Stomach (tissue), 8 donors: ENCODE measurements at regions not wholly inside any gene's neighbourhood (a gene's known extent, or its start where the extent isn't known, plus 50 kb on each side); places are given as distances from the start of the nearest gene placed in this dataset.

Experiments used
- DNase-seq, 2 donors: peaks; one replicate each; pipeline versions ENCODE4 v3.0.0 to v3.0.0-alpha.2; 2013 to 2019
- H3K27ac ChIP-seq, 5 donors: fragments of 200-600 bp in 4 of 5; sonication (generic) in 4 of 5; one replicate each; pipeline ENCODE4 v1.5.1; 2013 to 2019; ENCODE audit warnings: mild to moderate bottlenecking in 1 of 5, moderate library complexity in 1 of 5
- H3K27me3 ChIP-seq, 3 donors: fragments of 200-600 bp; sonication (generic); one replicate each; pipeline ENCODE4 v1.5.1; 2017 to 2019; ENCODE audit warnings: mixed run types in 1 of 3
- H3K36me3 ChIP-seq, 4 donors: fragments of 200-600 bp; sonication (generic); 1 replicate in 3 of 4; 2 replicates in 1 of 4; pipeline ENCODE4 v1.5.1; 2016 to 2019
- H3K4me1 ChIP-seq, 4 donors: fragments of 200-600 bp; sonication (generic); one replicate each; pipeline ENCODE4 v1.5.1; 2016 to 2019
- H3K4me3 ChIP-seq, 4 donors: fragments of 200-600 bp; sonication (generic) in 3 of 4; one replicate each; pipeline ENCODE4 v1.5.1; 2016 to 2019; ENCODE audit warnings: mild to moderate bottlenecking in 1 of 4
- H3K9me3 ChIP-seq, 4 donors: fragments of 200-600 bp; sonication (generic); one replicate each; pipeline ENCODE4 v1.5.1; 2016 to 2019
- CTCF ChIP-seq, 7 experiments: fragments of 450-650 bp in 4 of 7; fragments of 200-600 bp in 3 of 7; sonication (generic) in 3 of 7; IDR thresholded peaks; one replicate each; pipeline ENCODE4 v1.5.1; 2016 to 2019; ENCODE audit warnings: antibody characterized with exemption in 7 of 7, control low read depth in 2 of 7, mild to moderate bottlenecking in 1 of 7
- EP300 ChIP-seq: sonication (generic); formaldehyde crosslinking; IDR thresholded peaks from one replicate; pipeline ENCODE4 v1.6.1; 2017; ENCODE audit warnings: antibody characterized with exemption
- POLR2A ChIP-seq, 4 donors: fragments of 450-650 bp; IDR thresholded peaks; one replicate each; pipeline ENCODE4 v1.6.1; 2016; ENCODE audit warnings: antibody characterized with exemption in 4 of 4, control low read depth in 2 of 4, mild to moderate bottlenecking in 1 of 4, moderate library complexity in 1 of 4
- POLR2AphosphoS5 ChIP-seq, 3 donors: sonication (generic); formaldehyde crosslinking; IDR thresholded peaks; one replicate each; pipeline ENCODE4 v1.6.1; 2016; ENCODE audit warnings: antibody characterized with exemption in 3 of 3
- WGBS, 5 donors: extraction: QIAGEN DNeasy Blood & Tissue Kit in 3 of 5; methylation state at CpG; one replicate each; pipeline versions ENCODE4 v1.1.5 to v1.1.7; 2013 to 2018; 5-methylcytosine and 5-hydroxymethylcytosine counted together
- intact Hi-C: fragments of 100-400 bp; cut with DNase I; formaldehyde crosslinking; loops from one replicate; pipeline ENCODE4 v1.15.1; 2023; ENCODE audit warnings: low total_unique reads
- donor health status: healthy with polysubstance abuse.
- donor health status: Bipolar disorder and iron deficiency.
- donor health status: healthy.

GRCh38 chr20:37602634-37603033, 75.0 kb upstream of the BLCAP start:
- TF ChIP-seq CTCF (IDR thresholded peaks at IDR 0.05) (no peak), EP300 (no peak), POLR2A (IDR thresholded peaks at IDR 0.05) (no peak), POLR2AphosphoS5 (IDR thresholded peaks at IDR 0.05) (no peak)
- no peaks in the 10 kb centered on the region for H3K36me3 ChIP-seq
- H3K4me3 ChIP-seq = no peak overlapping the region
- no peaks in the 10 kb centered on the region for H3K9me3 ChIP-seq
- no peak for DNase-seq
- 69 to 76% (median 74%) methylated on average over 6 of the region's 6 CpGs for WGBS, 5 donors
- peaks cover 4 to 38% (median 12%) of the 10 kb centered on the region in 3 donors for H3K27me3 ChIP-seq
- intact Hi-C loops = no loop called here
- peaks cover 0 to 8% (median 3%) of the 10 kb centered on the region in 4 donors for H3K4me1 ChIP-seq
- H3K27ac ChIP-seq = no peak overlapping the region

GRCh38 chr20:37600486-37600885, 72.8 kb upstream of the BLCAP start:
- DNase-seq = no peak
- Histone ChIP-seq H3K27ac (no peak overlapping the region), H3K4me3 (no peak overlapping the region), H3K27me3 (peaks cover 4 to 40% (median 17%) of the 10 kb centered on the region in 3 donors), H3K9me3 (no peaks in the 10 kb centered on the region), H3K36me3 (no peaks in the 10 kb centered on the region), H3K4me1 (peaks cover 0 to 10% (median 3%) of the 10 kb centered on the region in 4 donors)
- intact Hi-C loops = no loop called here
- TF ChIP-seq EP300 (no peak), POLR2A (IDR thresholded peaks at IDR 0.05) (no peak), CTCF (IDR thresholded peaks at IDR 0.05) (no peak), POLR2AphosphoS5 (IDR thresholded peaks at IDR 0.05) (no peak)
- WGBS, 5 donors = 57 to 84% (median 65%) methylated on average over 3 of the region's 3 CpGs

GRCh38 chr20:37598575-37599342, 71.1 kb upstream of the BLCAP start:
- Histone ChIP-seq H3K36me3 (no peaks in the 10 kb centered on the region), H3K27me3 (peaks cover 4 to 42% (median 17%) of the 10 kb centered on the region in 3 donors), H3K4me3 (no peak overlapping the region), H3K27ac (no peak overlapping the region), H3K9me3 (no peaks in the 10 kb centered on the region), H3K4me1 (peaks cover 0 to 10% (median 6%) of the 10 kb centered on the region in 4 donors)
- 33 to 45% (median 41%) methylated on average over 10 of the region's 10 CpGs for WGBS, 5 donors
- TF ChIP-seq POLR2A (IDR thresholded peaks at IDR 0.05) (no peak), POLR2AphosphoS5 (IDR thresholded peaks at IDR 0.05) (no peak), CTCF (IDR thresholded peaks at IDR 0.05) (no peak), EP300 (no peak)
- DNase-seq = peak in 1 of 2 donors; percentile 19
- intact Hi-C loops = no loop called here

GRCh38 chr20:37598100-37598543, 70.4 kb upstream of the BLCAP start:
- 3 to 19% (median 7%) methylated on average over 15 to 24 of the region's 24 CpGs for WGBS, 5 donors
- DNase-seq = peak in 1 of 2 donors; percentile 76
- no peak overlapping the region for H3K4me3 ChIP-seq
- no peaks in the 10 kb centered on the region for H3K36me3 ChIP-seq
- intact Hi-C loops = no loop called here
- peaks cover 4 to 46% (median 17%) of the 10 kb centered on the region in 3 donors for H3K27me3 ChIP-seq
- H3K4me1 ChIP-seq = peaks cover 0 to 11% (median 7%) of the 10 kb centered on the region in 4 donors
- TF ChIP-seq POLR2AphosphoS5 (IDR thresholded peaks at IDR 0.05) = no peak
- no peak for TF ChIP-seq EP300
- TF ChIP-seq POLR2A (IDR thresholded peaks at IDR 0.05) = no peak
- no peak for TF ChIP-seq CTCF (IDR thresholded peaks at IDR 0.05)
- no peak overlapping the region for H3K27ac ChIP-seq
- no peaks in the 10 kb centered on the region for H3K9me3 ChIP-seq
